CD4-positive, alpha-beta T cell treated with Interferon alpha-2 for 1 hour (primary cell): ENCODE measurements at regions not wholly inside any gene's neighbourhood (a gene's known extent, or its start where the extent isn't known, plus 50 kb on each side); places are given as distances from the start of the nearest gene placed in this dataset.
A peak's percentile ranks its signal among the peaks of the same experiment; 100 is the strongest.
"Not testable (repeated sequence)": the region's sequence is repeated elsewhere in the genome, so short reads cannot be mapped to it uniquely, and the experiment has no call there.

Experiments
- DNase-seq, 2 donors: peaks; one replicate each; pipeline ENCODE4 v3.0.0-alpha.2; 2020 to 2022

- DNase-seq: no peak
Observed at GRCh38 chrX:65879977-65880799, 159.7 kb downstream of the VSIG4 start.

DNA sequence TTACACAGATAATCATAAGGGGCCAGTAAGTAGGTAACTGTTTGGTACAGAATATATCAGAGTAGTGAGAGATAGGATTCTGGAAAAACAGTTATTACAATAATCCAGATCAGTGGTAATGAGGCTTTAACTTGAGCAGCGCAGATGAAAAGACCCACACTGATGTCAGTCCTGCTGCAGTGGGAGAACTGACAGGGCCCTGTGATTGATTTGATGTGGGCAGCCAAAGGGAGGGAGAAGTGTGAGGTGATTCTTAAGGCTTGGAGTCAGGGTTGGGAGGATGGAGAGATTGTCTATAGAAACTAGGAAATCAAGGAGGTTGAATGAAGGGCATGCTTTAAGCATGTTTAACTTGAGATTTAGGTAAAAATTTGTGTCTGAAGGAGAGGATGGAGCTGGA is 161.4 kb downstream of the VSIG4 start:
- no peak for DNase-seq

DNA sequence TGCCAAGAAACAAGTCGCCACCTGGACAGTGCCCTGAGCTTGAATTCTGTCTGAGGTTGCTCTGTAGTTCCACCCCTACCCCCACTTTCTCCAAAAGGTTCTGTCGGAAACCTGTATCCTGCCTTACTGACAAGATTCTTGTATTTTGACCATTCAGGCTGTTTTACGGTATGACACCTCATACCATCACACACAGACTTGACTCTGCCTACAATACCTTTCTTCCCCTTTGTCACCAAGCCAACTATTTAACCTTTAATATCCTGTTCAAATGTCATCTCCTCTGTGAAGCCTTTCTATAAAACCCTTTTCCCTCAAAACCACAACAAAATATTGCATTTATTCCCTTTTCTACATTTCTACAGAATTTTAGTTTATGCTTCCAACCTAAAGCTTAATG is 161.9 kb downstream of the VSIG4 start:
- DNase-seq: no peak

- DNase-seq: not testable (repeated sequence)
Observed at GRCh38 chrX:65875614-65876013, 164.3 kb downstream of the VSIG4 start.

- DNase-seq: no peak
Observed at GRCh38 chrX:65874765-65875164, 165.1 kb downstream of the VSIG4 start.

GRCh38 chrX:65874110-65874509 is 165.8 kb downstream of the VSIG4 start:
- no peak for DNase-seq

DNA sequence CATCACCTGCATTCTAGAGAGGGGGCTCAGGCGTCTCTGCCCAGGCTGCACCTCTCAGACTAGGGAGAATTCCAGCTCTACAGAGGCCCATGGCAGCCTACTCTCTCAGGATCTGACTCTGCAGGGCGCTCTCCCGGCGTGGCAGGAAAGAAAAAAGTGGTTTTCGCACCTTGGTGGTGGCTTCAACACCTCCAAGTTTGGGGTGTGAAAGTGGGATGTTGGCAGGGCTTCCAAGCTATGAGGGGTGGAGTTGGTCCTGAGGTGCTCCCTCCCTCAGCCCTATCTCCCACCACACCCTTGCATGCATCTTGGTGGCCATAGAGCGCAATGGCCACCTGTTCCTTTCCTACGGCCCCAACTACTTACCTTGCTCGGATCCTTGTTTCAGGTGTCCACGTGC is 166.5 kb downstream of the VSIG4 start:
- DNase-seq: no peak

DNA sequence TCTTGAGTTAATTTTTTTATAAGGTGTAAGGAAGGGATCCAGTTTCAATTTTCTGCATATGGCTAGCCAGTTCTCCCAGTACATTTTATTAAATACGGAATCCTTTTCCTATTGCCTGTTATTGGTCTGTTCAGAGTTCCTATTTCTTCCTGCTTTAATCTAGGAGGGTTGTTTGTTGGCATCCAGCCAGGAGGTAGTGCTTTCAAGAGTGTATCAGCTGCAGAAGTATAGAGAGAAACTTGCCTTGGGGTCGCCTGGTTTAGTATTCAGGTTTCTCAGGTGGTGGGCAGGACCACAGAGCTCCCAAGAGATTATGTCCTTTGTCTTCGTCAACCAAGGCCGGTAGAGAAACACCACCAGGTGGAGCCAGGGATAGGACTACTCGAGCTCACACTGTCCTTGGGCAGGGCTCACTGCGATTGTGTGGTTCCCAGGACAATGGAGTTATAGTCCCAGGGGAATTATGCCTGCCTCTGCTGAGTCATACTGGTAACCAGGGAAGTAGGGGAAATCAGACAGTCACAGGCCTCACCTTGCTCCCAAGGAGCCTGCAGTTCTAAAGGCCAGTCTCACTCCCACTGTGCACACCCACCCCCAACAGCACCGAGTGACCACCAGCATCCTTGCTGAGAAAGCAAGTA is 168.1 kb downstream of the VSIG4 start:
- DNase-seq: peak in 1 of 2 donors; percentile 22

GRCh38 chrX:65870544-65870943 is 169.3 kb downstream of the VSIG4 start:
- DNase-seq: not testable (repeated sequence)

DNA sequence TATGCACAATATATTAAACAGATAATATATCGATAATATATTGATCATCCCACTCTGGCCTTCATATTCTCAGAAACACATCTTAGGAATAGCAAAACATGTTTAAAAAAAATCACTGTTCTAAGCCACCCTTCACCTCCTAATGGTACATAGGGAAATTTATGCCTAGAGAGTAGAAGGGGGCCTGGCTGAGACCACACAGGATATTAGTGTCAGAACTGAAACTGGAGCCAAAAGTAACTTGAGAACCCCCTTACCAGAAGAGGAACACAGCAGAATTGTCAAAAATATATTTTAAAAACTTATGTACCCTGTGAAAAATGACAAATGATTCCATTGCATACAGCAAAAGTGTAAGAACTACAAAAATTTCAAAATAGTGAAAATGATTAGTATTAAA is 173.1 kb downstream of the VSIG4 start:
- no peak for DNase-seq

- DNase-seq: peak in 1 of 2 donors; percentile 37
Observed at GRCh38 chrX:65866146-65866545, 173.7 kb downstream of the VSIG4 start.

- DNase-seq: peak in 1 of 2 donors; percentile 12
Observed at GRCh38 chrX:65862638-65863037, 177.2 kb downstream of the VSIG4 start.

- no peak for DNase-seq
Observed at GRCh38 chrX:65859299-65859698, 180.6 kb downstream of the VSIG4 start.

- DNase-seq: not testable (repeated sequence)
Observed at GRCh38 chrX:65854437-65854836, 185.4 kb downstream of the VSIG4 start.

- DNase-seq: not testable (repeated sequence)
Observed at GRCh38 chrX:65851306-65851705, 183.9 kb downstream of the MSN start.

- not testable (repeated sequence) for DNase-seq
Observed at GRCh38 chrX:65850821-65851220, 183.4 kb downstream of the MSN start.

GRCh38 chrX:65846974-65847373 is 179.5 kb downstream of the MSN start:
- DNase-seq: no peak

- no peak for DNase-seq
Observed at GRCh38 chrX:65841263-65841662, 173.8 kb downstream of the MSN start.

DNA sequence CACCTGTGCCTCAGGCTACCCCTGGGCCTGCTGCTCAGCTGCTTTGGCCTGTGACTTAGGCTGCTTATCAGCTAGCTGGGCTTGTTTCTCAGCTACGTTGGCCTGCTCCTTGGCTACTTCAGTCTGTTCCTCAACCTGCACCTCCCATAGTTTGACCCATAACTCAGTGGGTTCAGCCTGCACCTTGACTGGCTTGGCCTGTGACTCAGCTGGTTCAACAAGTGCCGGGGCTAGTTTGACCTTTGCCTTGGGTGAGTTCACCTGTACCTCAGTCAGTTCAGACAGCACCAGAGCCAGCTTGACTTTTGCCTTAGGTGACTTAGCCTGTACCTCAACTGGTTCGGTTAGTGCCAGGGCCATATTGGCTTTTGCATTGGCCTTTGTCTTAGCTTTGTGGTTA is 171.2 kb downstream of the MSN start:
- no peak for DNase-seq

DNA sequence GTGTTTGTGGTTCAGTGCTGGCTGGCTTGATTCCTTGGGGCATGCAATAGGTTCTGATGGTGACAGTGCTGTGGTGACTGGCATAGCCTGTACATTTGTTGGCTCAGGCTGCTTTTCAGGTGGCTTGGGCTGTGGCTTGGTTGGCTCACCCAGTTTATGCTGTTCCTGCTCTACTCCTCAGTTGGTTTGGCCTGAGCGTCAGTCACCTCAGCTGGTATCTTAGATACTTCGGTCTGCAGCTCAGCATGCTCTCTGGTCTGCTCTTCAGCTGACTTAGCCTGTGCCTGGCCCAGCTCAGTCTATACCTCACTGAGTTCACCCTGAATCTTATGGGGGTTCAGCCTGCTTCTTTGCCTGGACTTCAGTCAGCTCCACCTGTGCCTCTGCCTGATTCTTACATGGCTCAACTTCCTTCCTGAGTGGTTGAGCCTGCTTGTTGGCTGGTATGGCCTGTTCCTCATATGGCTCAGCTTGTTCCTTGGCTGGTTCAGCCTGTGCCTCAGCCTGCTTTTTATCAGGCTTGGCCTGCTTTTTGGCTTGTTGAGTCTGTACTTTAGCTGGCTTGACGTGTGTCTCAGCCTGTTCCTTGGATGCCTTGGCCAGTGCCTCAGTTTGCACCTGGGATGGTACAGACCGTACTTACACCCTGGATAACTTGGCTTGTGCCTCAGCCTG is 170.6 kb downstream of the MSN start:
- DNase-seq: no peak

DNA sequence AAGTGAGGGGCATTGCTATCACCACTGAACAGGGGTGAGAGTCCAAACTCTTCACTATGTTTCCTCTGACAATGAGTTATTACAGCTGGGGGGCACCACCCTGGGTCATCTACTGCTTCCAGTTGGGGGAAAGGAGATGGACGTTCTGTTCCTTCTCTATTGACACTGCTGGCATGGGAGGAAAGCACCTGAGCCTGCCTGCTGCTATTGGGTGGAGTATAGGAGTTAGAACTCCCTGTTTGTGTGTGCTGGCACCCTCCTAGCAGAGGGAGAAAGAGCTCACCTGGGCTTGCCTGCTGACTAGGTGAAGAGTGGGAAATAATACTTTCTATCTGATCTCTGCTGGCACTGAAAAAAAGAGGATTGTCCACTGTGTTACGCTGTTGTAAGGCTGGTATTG is 163.8 kb downstream of the MSN start:
- no peak for DNase-seq

GRCh38 chrX:65828599-65828998 is 161.1 kb downstream of the MSN start:
- DNase-seq: no peak

DNA sequence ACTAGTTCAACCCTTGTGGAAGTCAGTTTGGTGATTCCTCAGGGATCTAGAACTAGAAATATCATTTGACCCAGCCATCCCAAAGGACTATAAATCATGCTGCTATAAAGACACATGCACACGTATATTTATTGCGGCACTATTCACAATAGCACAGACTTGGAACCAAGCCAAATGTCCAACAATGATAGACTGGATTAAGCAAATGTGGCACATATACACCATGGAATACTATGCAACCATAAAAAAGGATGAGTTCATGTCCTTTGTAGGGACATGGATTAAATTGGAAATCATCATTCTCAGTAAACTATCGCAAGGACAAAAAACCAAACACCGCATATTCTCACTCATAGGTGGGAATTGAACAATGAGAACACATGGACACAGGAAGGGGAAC is 157.8 kb downstream of the MSN start:
- not testable (repeated sequence) for DNase-seq
